ENCODE measurements at regions not wholly inside any gene's neighbourhood (a gene's known extent, or its start where the extent isn't known, plus 50 kb on each side); places are given as distances from the start of the nearest gene placed in this dataset.

DNA sequence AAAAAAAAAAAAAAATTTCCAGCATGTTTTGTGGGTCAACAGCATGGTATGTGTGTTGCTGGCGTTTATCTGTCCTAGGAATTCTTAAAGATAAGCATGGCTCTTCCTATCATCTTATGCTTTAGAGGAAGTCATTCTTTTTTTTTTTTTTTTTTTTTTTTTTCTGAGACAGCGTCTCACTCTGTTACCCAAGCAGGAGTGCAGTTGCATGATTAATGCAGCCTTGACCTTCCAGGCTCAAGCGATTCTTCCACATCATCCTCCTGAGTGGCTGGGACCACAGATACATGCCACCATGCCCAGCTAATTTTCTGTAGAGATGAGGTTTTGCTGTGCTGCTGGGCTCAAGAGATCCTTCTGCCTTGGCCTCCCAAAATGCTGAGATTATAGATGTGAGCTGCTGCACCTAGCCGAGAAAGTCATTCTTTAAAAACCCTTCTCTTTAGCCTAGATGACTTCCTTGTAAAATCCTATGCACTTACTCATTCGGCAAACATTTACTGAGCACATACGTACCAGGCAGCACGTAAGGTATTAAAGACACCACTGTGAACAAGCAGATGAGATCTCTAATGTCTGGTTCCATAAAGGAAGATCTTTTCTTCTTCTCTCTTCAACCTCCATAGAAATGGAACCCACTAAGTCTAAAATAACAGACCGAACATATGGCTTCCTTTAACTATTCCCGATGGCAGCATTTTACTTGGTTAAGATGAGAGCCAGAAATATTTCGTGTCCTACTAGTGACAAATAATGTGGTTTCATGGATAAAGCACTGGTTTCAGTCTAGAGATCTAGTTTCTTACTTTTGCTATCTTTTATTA lies 122.4 kb downstream of the RIN2 start:
- TF ChIP-seq POLR2A (IDR thresholded peaks at IDR 0.05; ENCODE audit: low read depth, low read length), result no peak
- no peak for TF ChIP-seq POLR2AphosphoS5 (IDR thresholded peaks at IDR 0.05; ENCODE audit: low read depth, low read length)
